ENCODE measurements at regions not wholly inside any gene's neighbourhood (a gene's known extent, or its start where the extent isn't known, plus 50 kb on each side); places are given as distances from the start of the nearest gene placed in this dataset.

- TF ChIP-seq CTCF (IDR thresholded peaks at IDR 0.05) (no peak), POLR2A (IDR thresholded peaks at IDR 0.05) (no peak)
These were observed 146.2 kb downstream of the SEM1 start for GRCh38 chr7:96563409-96563808.
